Hepatocyte (in vitro differentiated cells): ENCODE measurements at regions not wholly inside any gene's neighbourhood (a gene's known extent, or its start where the extent isn't known, plus 50 kb on each side); places are given as distances from the start of the nearest gene placed in this dataset.

Experiments
- DNase-seq: peaks from one replicate; pipeline ENCODE4 v3.0.0-alpha.2; 2016; ENCODE audit warnings: low spot score
- H2AFZ ChIP-seq: fragments of 200-600 bp; sonication (generic); 2 replicates; pipeline ENCODE4 v1.6.0; 2016; ENCODE audit warnings: antibody characterized with exemption, mild to moderate bottlenecking
- H3K27ac ChIP-seq: fragments of 200-600 bp; sonication (generic); 2 replicates; pipeline ENCODE4 v1.5.1; 2016; ENCODE audit warnings: mild to moderate bottlenecking
- H3K27me3 ChIP-seq: fragments of 200-600 bp; sonication (generic); 2 replicates; pipeline ENCODE4 v1.6.1; 2016
- H3K36me3 ChIP-seq: fragments of 200-600 bp; sonication (generic); replicated peaks from 2 replicates; pipeline ENCODE4 v1.5.1; 2016; ENCODE audit warnings: low read depth; ENCODE audit not compliant: insufficient read depth
- H3K4me1 ChIP-seq: fragments of 200-600 bp; sonication (generic); 2 replicates; pipeline ENCODE4 v1.5.1; 2016; ENCODE audit warnings: mild to moderate bottlenecking, moderate library complexity; ENCODE audit not compliant: insufficient read depth
- H3K4me2 ChIP-seq: fragments of 200-600 bp; sonication (generic); 2 replicates; pipeline ENCODE4 v1.6.0; 2016
- H3K4me3 ChIP-seq: fragments of 200-600 bp; sonication (generic); 2 replicates; pipeline ENCODE4 v1.5.1; 2016; ENCODE audit warnings: mild to moderate bottlenecking
- H3K79me2 ChIP-seq: fragments of 200-600 bp; sonication (generic); 2 replicates; pipeline ENCODE4 v1.6.0; 2017; ENCODE audit warnings: mild to moderate bottlenecking
- H3K9me2 ChIP-seq: fragments of 200-600 bp; sonication (generic); replicated peaks from 2 replicates; pipeline ENCODE4 v1.6.0; 2017; ENCODE audit warnings: mild to moderate bottlenecking; ENCODE audit not compliant: insufficient read depth
- H3K9me3 ChIP-seq: fragments of 200-600 bp; sonication (generic); 2 replicates; pipeline ENCODE4 v1.5.1; 2016; ENCODE audit warnings: low read depth, mild to moderate bottlenecking
- H4K20me1 ChIP-seq: fragments of 200-600 bp; sonication (generic); 2 replicates; pipeline ENCODE4 v1.6.0; 2016; ENCODE audit warnings: mild to moderate bottlenecking; ENCODE audit not compliant: insufficient read depth, poor library complexity, severe bottlenecking
- CTCF ChIP-seq: fragments of 200-600 bp; sonication (generic); IDR thresholded peaks from 2 replicates; pipeline ENCODE4 v1.5.1; 2016; ENCODE audit warnings: antibody characterized with exemption, mild to moderate bottlenecking; ENCODE audit not compliant: poor library complexity
- EZH2 ChIP-seq: fragments of 200-600 bp; sonication (generic); IDR thresholded peaks from 2 replicates; pipeline ENCODE4 v1.6.1; 2016; ENCODE audit warnings: antibody characterized with exemption, mild to moderate bottlenecking, borderline replicate concordance
- EZH2phosphoT487 ChIP-seq: fragments of 200-600 bp; sonication (generic); IDR thresholded peaks from one replicate; pipeline ENCODE4 v1.6.1; 2018; ENCODE audit warnings: antibody characterized with exemption, mild to moderate bottlenecking, low read depth, moderate library complexity; ENCODE audit not compliant: unreplicated experiment, severe bottlenecking
- whole genome bisulfite sequencing: methylation state at CpG from one replicate; pipeline ENCODE4 v1.1.6; 2016; ENCODE audit warnings: low lambda C conversion rate; ENCODE audit errors: missing lambda C conversion rate; 5-methylcytosine and 5-hydroxymethylcytosine counted together

GRCh38 chr12:17971850-17972249 lies 118.1 kb downstream of the RERGL start:
- H3K4me3 ChIP-seq = no peak overlapping the region
- no peak overlapping the region for H2AFZ ChIP-seq
- WGBS = 76% methylated on average over 1 of the region's 1 CpG
- H3K79me2 ChIP-seq = no peaks in the 10 kb centered on the region
- no peak for TF ChIP-seq EZH2
- no peak for TF ChIP-seq EZH2phosphoT487
- TF ChIP-seq CTCF = no peak
- H4K20me1 ChIP-seq = no peaks in the 10 kb centered on the region
- H3K4me1 ChIP-seq = no peaks in the 10 kb centered on the region
- no peak overlapping the region for H3K4me2 ChIP-seq
- DNase-seq = no peak
- H3K27ac ChIP-seq = no peak overlapping the region
- no peaks in the 10 kb centered on the region for H3K27me3 ChIP-seq
- H3K9me3 ChIP-seq = no peaks in the 10 kb centered on the region
- H3K9me2 ChIP-seq = no peaks in the 10 kb centered on the region
- no peaks in the 10 kb centered on the region for H3K36me3 ChIP-seq

DNA sequence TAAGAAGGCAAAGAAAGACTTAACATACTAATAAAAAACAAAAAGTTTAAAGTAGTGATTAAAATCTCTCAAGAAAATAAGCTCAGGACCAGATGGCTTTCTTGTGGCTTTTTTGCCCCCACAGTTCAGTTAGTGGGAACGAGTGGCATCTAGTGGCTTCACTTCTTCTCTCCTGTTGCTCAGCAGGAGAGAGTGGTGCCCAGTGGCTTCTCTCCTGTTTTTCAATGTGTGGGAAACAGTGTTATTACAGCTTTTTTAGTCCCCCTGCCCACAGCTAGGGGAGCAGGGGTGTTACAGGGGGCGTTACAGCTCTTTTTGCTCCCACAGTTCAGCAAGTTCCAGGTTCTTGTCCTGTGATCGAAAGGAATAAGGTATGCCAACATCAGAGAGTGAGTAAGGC lies 135.2 kb downstream of the RERGL start:
- no peaks in the 10 kb centered on the region for H3K9me3 ChIP-seq
- H3K4me1 ChIP-seq = no peaks in the 10 kb centered on the region
- no peaks in the 10 kb centered on the region for H3K9me2 ChIP-seq
- H3K4me2 ChIP-seq = no peak overlapping the region
- no peaks in the 10 kb centered on the region for H3K36me3 ChIP-seq
- DNase-seq = no peak
- H2AFZ ChIP-seq = no peak overlapping the region
- no peak overlapping the region for H3K27ac ChIP-seq
- no peaks in the 10 kb centered on the region for H3K79me2 ChIP-seq
- no peaks in the 10 kb centered on the region for H4K20me1 ChIP-seq
- H3K4me3 ChIP-seq = no peak overlapping the region
- 75% methylated on average over 3 of the region's 3 CpGs for WGBS
- TF ChIP-seq EZH2phosphoT487 (no peak), CTCF (no peak), EZH2 (no peak)
- H3K27me3 ChIP-seq = no peaks in the 10 kb centered on the region

- Histone ChIP-seq H3K79me2 (no peaks in the 10 kb centered on the region), H3K4me1 (no peaks in the 10 kb centered on the region)
- TF ChIP-seq EZH2phosphoT487 = no peak
- TF ChIP-seq EZH2 = no peak
- TF ChIP-seq CTCF = no peak
Observed at GRCh38 chr12:17950898-17951297, 139.1 kb downstream of the RERGL start.

More at GRCh38 chr12:17950898-17951297, 139.1 kb downstream of the RERGL start:
- H4K20me1 ChIP-seq = no peaks in the 10 kb centered on the region
- H3K9me2 ChIP-seq = no peaks in the 10 kb centered on the region
- no peak overlapping the region for H3K27ac ChIP-seq
- 82% methylated on average over 2 of the region's 2 CpGs for WGBS
- no peaks in the 10 kb centered on the region for H3K27me3 ChIP-seq
- no peaks in the 10 kb centered on the region for H3K9me3 ChIP-seq
- H3K4me2 ChIP-seq = no peak overlapping the region
- no peak overlapping the region for H2AFZ ChIP-seq
- no peak overlapping the region for H3K4me3 ChIP-seq
- DNase-seq = no peak
- H3K36me3 ChIP-seq = no peaks in the 10 kb centered on the region
